SH-SY5Y (cell line): ENCODE measurements at regions not wholly inside any gene's neighbourhood (a gene's known extent, or its start where the extent isn't known, plus 50 kb on each side); places are given as distances from the start of the nearest gene placed in this dataset.

ENCODE experiments used
- GATA2 ChIP-seq: IDR thresholded peaks from 2 replicates; pipeline ENCODE4 v1.6.1; 2011; ENCODE audit warnings: mild to moderate bottlenecking, low read depth, low read length
- GATA3 ChIP-seq: IDR thresholded peaks from 2 replicates; pipeline ENCODE4 v1.6.1; 2011; ENCODE audit warnings: low read depth, mild to moderate bottlenecking, low read length, moderate library complexity

- no peak for TF ChIP-seq GATA3
- TF ChIP-seq GATA2 = no peak
Measured at GRCh38 chr13:81283062-81283461, 942.1 kb upstream of the SPRY2 start.
